ENCODE measurements at regions not wholly inside any gene's neighbourhood (a gene's known extent, or its start where the extent isn't known, plus 50 kb on each side); places are given as distances from the start of the nearest gene placed in this dataset.
A peak's percentile ranks its signal among the peaks of the same experiment; 100 is the strongest.
"Not testable (repeated sequence)": the region's sequence is repeated elsewhere in the genome, so short reads cannot be mapped to it uniquely, and the experiment has no call there.

DNA sequence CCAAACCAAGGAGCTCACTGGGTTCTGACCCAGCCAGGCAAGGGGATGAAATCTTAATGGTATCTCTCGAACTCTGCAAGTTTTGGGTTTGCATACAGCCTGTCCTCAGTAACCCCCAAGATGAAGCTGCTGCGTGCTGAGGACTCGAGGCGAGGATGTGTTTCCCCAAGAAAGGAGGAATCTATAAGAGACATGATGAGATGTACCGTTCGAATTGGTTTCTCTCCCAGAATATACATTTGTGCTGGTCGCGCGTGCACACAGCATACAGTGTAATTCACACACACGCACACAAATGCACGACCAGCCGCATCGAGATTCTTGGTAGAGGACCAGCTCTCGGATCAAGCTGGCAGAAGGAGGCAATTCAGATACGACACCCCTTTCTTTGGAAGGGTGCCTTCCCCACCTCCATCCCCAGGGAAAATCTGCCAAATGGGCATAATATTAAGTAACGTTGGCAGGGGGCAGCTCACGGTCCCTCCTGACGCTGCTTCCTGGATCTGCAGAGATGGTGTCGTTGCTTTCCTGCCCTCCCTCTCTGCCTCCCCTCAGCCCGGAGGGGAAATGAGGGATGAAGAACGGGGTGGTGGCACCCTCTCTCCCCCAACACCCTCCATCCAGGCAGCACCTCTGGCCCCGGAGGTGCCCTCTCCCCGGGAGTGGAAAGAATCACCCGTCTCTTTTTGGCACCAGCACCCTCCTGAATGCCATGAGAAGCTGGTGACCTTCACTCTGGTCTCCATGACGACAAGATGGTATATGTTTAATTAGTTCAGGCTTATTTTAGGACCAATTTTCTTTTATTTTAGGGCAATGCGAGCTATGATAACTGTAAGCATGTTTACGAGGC, 310.2 kb downstream of the ZNF536 start:
- Histone ChIP-seq H3K27ac (no peak overlapping the region), H3K9me3 (no peaks in the 10 kb centered on the region), H3K4me1 (peaks cover 3% of the 10 kb centered on the region; the same call in 1 of the 3 replicates), H3K4me3 (no peak overlapping the region), H3K4me2 (peak overlapping the region; percentile 4; the same call in 1 of the 3 replicates)
- TF ChIP-seq CHD4 (IDR thresholded peaks at IDR 0.05; ENCODE audit: borderline replicate concordance) (no peak), HMGXB4 (CRISPR knock-in tag; IDR thresholded peaks at IDR 0.05; ENCODE audit: borderline replicate concordance) (no peak), RFX5 (IDR thresholded peaks at IDR 0.05) (no peak), EP300 (IDR thresholded peaks at IDR 0.05) (no peak)
- TF ChIP-seq, protein P1, sequence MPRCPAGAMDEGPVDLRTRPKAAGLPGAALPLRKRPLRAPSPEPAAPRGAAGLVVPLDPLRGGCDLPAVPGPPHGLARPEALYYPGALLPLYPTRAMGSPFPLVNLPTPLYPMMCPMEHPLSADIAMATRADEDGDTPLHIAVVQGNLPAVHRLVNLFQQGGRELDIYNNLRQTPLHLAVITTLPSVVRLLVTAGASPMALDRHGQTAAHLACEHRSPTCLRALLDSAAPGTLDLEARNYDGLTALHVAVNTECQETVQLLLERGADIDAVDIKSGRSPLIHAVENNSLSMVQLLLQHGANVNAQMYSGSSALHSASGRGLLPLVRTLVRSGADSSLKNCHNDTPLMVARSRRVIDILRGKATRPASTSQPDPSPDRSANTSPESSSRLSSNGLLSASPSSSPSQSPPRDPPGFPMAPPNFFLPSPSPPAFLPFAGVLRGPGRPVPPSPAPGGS (IDR thresholded peaks at IDR 0.05), result no peak
- ChIA-PET POLR2A (interaction anchor here (0.6 to 1.8 kb wide), 2 partner anchors 1005 to 1076 kb away, joined by 3 to 6 read pairs; partner anchors contain the start of gene POP4), CTCF (interaction anchor here (0.6 to 10.8 kb wide), 90 partner anchors 8 to 1986 kb away, joined by 3 to 298 read pairs (median 4); no protein-coding TSS in a partner anchor)
- peak; percentile 11; a peak in 4 of 6 replicates for ATAC-seq
- no peak for DNase-seq (ENCODE audit: low read depth in 1 of 2, low spot score in 1 of 2)
- peak; percentile 39 for FAIRE-seq
- 22% methylated on average over 27 of the region's 27 CpGs for WGBS (ENCODE audit: missing lambda C conversion rate)

- no peak for ATAC-seq
- POLR2A ChIA-PET, result interaction anchor here (1.8 kb wide), 1 partner anchor 1075 kb away, joined by 6 read pairs; the partner anchor contains the start of gene POP4
- H3K4me1 ChIP-seq, result peaks cover 3% of the 10 kb centered on the region; the same call in 1 of the 3 replicates
- H3K27ac ChIP-seq, result no peak overlapping the region
- CTCF ChIA-PET, result interaction anchor here (0.8 to 10.8 kb wide), 18 partner anchors 9 to 1888 kb away, joined by 3 to 298 read pairs (median 10); no protein-coding TSS in a partner anchor
- DNase-seq (ENCODE audit: low read depth in 1 of 2, low spot score in 1 of 2), result no peak
- no peaks in the 10 kb centered on the region for H3K9me3 ChIP-seq
- TF ChIP-seq MAZ (IDR thresholded peaks at IDR 0.05; ENCODE audit: borderline replicate concordance, low read depth, low read length) (no peak), TFCP2L1 (CRISPR knock-in tag; IDR thresholded peaks at IDR 0.05) (no peak), HOXA7 (CRISPR knock-in tag; IDR thresholded peaks at IDR 0.05) (no peak), POLR2A (IDR thresholded peaks at IDR 0.05; ENCODE audit: low read length) (no peak), KDM1A (IDR thresholded peaks at IDR 0.05; ENCODE audit: low read depth) (no peak), JUNB (IDR thresholded peaks at IDR 0.05) (no peak), EHF (CRISPR knock-in tag; IDR thresholded peaks at IDR 0.05) (no peak), EHMT2 (IDR thresholded peaks at IDR 0.05; ENCODE audit: low read depth) (no peak), SMC3 (IDR thresholded peaks at IDR 0.05) (no peak), HEYL (CRISPR knock-in tag; IDR thresholded peaks at IDR 0.05) (no peak), KDM5A (IDR thresholded peaks at IDR 0.05) (no peak)
- H3K4me2 ChIP-seq, result no peak overlapping the region
- H3K4me3 ChIP-seq, result no peak overlapping the region
- 29% methylated on average over 19 of the region's 19 CpGs for WGBS (ENCODE audit: missing lambda C conversion rate)
- no peak for FAIRE-seq
These were observed 309.2 kb downstream of the ZNF536 start for GRCh38 chr19:30681162-30682100.

GRCh38 chr19:30680399-30680798, 308.2 kb downstream of the ZNF536 start:
- FAIRE-seq; POLR2A ChIA-PET; ATAC-seq; H3K4me1 ChIP-seq; H3K4me2 ChIP-seq; DNase-seq (ENCODE audit: low read depth in 1 of 2, low spot score in 1 of 2); CTCF ChIA-PET; H3K4me3 ChIP-seq; H3K9me3 ChIP-seq; H3K27ac ChIP-seq: not testable (repeated sequence)
- 62% methylated on average over 3 of the region's 3 CpGs for WGBS (ENCODE audit: missing lambda C conversion rate)
